ENCODE measurements at regions not wholly inside any gene's neighbourhood (a gene's known extent, or its start where the extent isn't known, plus 50 kb on each side); places are given as distances from the start of the nearest gene placed in this dataset.

GRCh38 chr16:48829336-48830310 lies 219.6 kb upstream of the N4BP1 start:
- Histone ChIP-seq H3K9ac (ENCODE audit: low read length) (no peak overlapping the region), H4K20me1 (ENCODE audit: insufficient read depth, low read length) (no peaks in the 10 kb centered on the region), H3K4me2 (ENCODE audit: low read depth, low read length) (no peak overlapping the region), H3K9me2 (replicated peaks; ENCODE audit: insufficient read depth, low read length) (no peaks in the 10 kb centered on the region), H3K27ac (ENCODE audit: low read length) (no peak overlapping the region), H3F3A (ENCODE audit: insufficient read depth, low read length) (no peaks in the 10 kb centered on the region), H3K4me3 (ENCODE audit: low read length) (no peak overlapping the region), H3K4me1 (ENCODE audit: low read length) (no peaks in the 10 kb centered on the region), H3K79me2 (ENCODE audit: low read length) (no peaks in the 10 kb centered on the region), H3K36me3 (replicated peaks; ENCODE audit: insufficient read depth, low read length) (no peaks in the 10 kb centered on the region), H2AFZ (ENCODE audit: low read length) (no peak overlapping the region), H3K27me3 (replicated peaks; ENCODE audit: insufficient read depth, low read length) (no peaks in the 10 kb centered on the region), H3K9me3 (replicated peaks; ENCODE audit: insufficient read depth, low read length) (no peaks in the 10 kb centered on the region)
- DNase-seq, result no peak
- TF ChIP-seq EZH2 (optimal IDR thresholded peaks at IDR 0.05; ENCODE audit: low read depth, low read length) (no peak), CTCF (IDR thresholded peaks at IDR 0.05; ENCODE audit: low read length) (no peak), EZH2phosphoT487 (IDR thresholded peaks at IDR 0.05; ENCODE audit: low read length) (no peak)

- Histone ChIP-seq H3F3A (ENCODE audit: insufficient read depth, low read length) (no peaks in the 10 kb centered on the region), H3K9ac (ENCODE audit: low read length) (no peak overlapping the region), H3K36me3 (replicated peaks; ENCODE audit: insufficient read depth, low read length) (no peaks in the 10 kb centered on the region), H4K20me1 (ENCODE audit: insufficient read depth, low read length) (no peaks in the 10 kb centered on the region), H3K4me2 (ENCODE audit: low read depth, low read length) (no peak overlapping the region), H3K27me3 (replicated peaks; ENCODE audit: insufficient read depth, low read length) (no peaks in the 10 kb centered on the region), H3K9me3 (replicated peaks; ENCODE audit: insufficient read depth, low read length) (no peaks in the 10 kb centered on the region), H2AFZ (ENCODE audit: low read length) (no peak overlapping the region), H3K27ac (ENCODE audit: low read length) (no peak overlapping the region), H3K79me2 (ENCODE audit: low read length) (no peaks in the 10 kb centered on the region), H3K4me1 (ENCODE audit: low read length) (no peaks in the 10 kb centered on the region), H3K9me2 (replicated peaks; ENCODE audit: insufficient read depth, low read length) (no peaks in the 10 kb centered on the region), H3K4me3 (ENCODE audit: low read length) (no peak overlapping the region)
- DNase-seq, result no peak
- no peak for TF ChIP-seq EZH2phosphoT487 (IDR thresholded peaks at IDR 0.05; ENCODE audit: low read length)
- no peak for TF ChIP-seq CTCF (IDR thresholded peaks at IDR 0.05; ENCODE audit: low read length)
- TF ChIP-seq EZH2 (optimal IDR thresholded peaks at IDR 0.05; ENCODE audit: low read depth, low read length), result no peak
Observed at GRCh38 chr16:48824271-48824670, 214.3 kb upstream of the N4BP1 start.

- H3K9ac ChIP-seq (ENCODE audit: low read length), result no peak overlapping the region
- no peaks in the 10 kb centered on the region for H4K20me1 ChIP-seq (ENCODE audit: insufficient read depth, low read length)
- H3K9me3 ChIP-seq (replicated peaks; ENCODE audit: insufficient read depth, low read length), result no peaks in the 10 kb centered on the region
- H3F3A ChIP-seq (ENCODE audit: insufficient read depth, low read length), result no peaks in the 10 kb centered on the region
- no peak overlapping the region for H3K4me3 ChIP-seq (ENCODE audit: low read length)
- H2AFZ ChIP-seq (ENCODE audit: low read length), result no peak overlapping the region
- no peak for DNase-seq
- H3K79me2 ChIP-seq (ENCODE audit: low read length), result no peaks in the 10 kb centered on the region
- no peaks in the 10 kb centered on the region for H3K4me1 ChIP-seq (ENCODE audit: low read length)
- H3K36me3 ChIP-seq (replicated peaks; ENCODE audit: insufficient read depth, low read length), result no peaks in the 10 kb centered on the region
- TF ChIP-seq EZH2 (optimal IDR thresholded peaks at IDR 0.05; ENCODE audit: low read depth, low read length) (no peak), CTCF (IDR thresholded peaks at IDR 0.05; ENCODE audit: low read length) (no peak), EZH2phosphoT487 (IDR thresholded peaks at IDR 0.05; ENCODE audit: low read length) (no peak)
- no peak overlapping the region for H3K27ac ChIP-seq (ENCODE audit: low read length)
- no peaks in the 10 kb centered on the region for H3K9me2 ChIP-seq (replicated peaks; ENCODE audit: insufficient read depth, low read length)
- no peaks in the 10 kb centered on the region for H3K27me3 ChIP-seq (replicated peaks; ENCODE audit: insufficient read depth, low read length)
- no peak overlapping the region for H3K4me2 ChIP-seq (ENCODE audit: low read depth, low read length)
Observed at GRCh38 chr16:48822431-48822830, 212.5 kb upstream of the N4BP1 start.
